Neural progenitor cell (in vitro differentiated cells): ENCODE measurements at regions not wholly inside any gene's neighbourhood (a gene's known extent, or its start where the extent isn't known, plus 50 kb on each side); places are given as distances from the start of the nearest gene placed in this dataset.

ENCODE experiments used
- CTCF ChIP-seq: fragments of 200-600 bp; sonication (generic); IDR thresholded peaks from 2 replicates; pipeline ENCODE4 v1.5.1; 2017; ENCODE audit warnings: antibody characterized with exemption, mild to moderate bottlenecking
- EZH2 ChIP-seq: fragments of 200-600 bp; sonication (generic); IDR thresholded peaks from 2 replicates; pipeline ENCODE4 v1.6.1; 2017; ENCODE audit warnings: antibody characterized with exemption, mild to moderate bottlenecking, moderate library complexity

GRCh38 chr1:81231729-81232038, 569.0 kb upstream of the ADGRL2 start:
- no peak for TF ChIP-seq CTCF
- TF ChIP-seq EZH2 = no peak
